ENCODE measurements at regions not wholly inside any gene's neighbourhood (a gene's known extent, or its start where the extent isn't known, plus 50 kb on each side); places are given as distances from the start of the nearest gene placed in this dataset.
"Not testable (repeated sequence)": the region's sequence is repeated elsewhere in the genome, so short reads cannot be mapped to it uniquely, and the experiment has no call there.

DNA sequence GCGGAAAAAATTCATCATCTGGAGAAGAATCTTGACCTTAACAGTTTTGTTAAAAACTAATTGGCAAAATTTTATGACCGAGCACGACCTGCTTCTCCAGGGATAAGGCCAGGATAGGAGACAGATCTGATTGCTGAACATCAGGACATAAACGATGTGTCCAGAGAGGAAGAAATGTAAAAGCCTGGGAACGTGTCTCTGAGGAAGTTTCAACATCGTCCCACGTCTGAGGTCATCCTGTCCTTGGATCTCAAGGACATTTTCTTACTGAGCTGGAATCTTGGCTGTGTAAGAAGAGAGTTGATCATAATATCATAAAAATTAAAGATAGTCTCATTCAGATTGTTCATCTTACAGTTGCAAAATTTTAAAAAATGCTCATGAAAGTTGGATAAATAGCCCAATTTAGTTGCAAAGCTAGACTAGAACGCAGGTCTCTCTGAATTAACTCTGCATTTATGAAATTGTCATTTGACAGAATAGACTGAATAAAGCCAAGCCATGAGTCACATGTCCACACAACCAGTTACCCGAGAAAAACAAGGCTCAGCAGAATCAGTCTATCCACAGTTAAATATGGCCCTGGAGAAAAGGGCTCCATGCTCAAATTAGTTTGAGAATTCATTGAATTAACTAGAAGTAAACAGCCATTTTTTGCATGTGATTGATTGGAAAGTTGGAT lies 120.0 kb upstream of the EGFR start:
- DNase-seq (ENCODE audit: low spot score) = no peak

DNA sequence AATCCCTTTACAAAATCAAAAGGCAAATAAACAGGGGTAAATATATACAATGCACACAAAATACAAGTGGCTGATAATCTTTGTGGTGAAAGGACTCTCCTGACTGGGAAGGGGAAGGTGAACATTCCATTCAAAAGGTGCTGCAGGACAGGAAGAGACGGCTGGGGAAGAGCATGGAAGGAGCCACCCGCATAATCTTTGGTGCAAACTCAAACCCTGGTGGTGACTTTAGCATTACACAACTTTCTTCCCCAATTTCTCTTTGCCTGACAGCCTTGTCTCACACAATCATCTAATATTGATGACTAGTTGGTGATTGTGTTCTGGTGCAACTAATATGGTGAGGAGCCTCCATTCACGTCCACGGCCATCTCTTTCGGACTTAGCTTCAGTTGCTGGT lies 117.0 kb upstream of the EGFR start:
- no peak for DNase-seq (ENCODE audit: low spot score)

DNA sequence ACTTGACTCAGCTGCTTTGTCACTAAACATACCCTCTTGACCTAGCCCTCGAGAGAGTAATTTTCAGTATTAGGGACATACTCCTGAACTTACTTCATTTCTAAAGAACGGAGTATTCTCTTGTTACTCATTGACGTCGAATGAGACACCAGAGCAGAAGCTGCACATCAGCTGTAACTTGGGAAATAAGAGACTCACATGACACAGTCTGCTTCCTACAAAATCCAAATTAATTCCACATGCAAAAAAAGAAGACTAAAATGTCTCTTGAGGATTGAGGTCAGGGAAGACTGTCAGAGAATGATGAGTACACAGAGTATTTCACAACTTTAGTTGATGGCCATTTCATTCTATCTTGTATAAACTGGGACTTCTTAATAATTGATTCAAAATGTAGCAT lies 114.7 kb upstream of the EGFR start:
- no peak for DNase-seq (ENCODE audit: low spot score)

DNA sequence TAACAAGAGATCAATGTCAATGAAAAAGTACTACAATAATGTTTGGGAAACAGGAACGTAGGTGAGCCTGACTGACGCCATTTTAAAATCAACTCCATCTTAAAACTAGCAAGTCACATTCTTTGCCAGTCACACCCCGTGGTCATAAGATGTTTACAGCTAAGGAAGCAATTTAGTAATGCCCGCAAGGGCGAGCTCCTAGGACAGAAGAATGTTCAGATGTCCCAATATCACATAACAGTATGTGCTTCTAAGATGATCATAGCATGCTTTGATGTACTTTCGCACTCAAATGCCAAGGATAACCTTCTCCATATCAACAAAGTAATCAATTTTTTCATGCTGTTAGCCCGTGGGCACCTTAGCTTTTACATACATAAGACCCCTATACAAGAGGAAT lies 113.8 kb upstream of the EGFR start:
- no peak for DNase-seq (ENCODE audit: low spot score)

DNA sequence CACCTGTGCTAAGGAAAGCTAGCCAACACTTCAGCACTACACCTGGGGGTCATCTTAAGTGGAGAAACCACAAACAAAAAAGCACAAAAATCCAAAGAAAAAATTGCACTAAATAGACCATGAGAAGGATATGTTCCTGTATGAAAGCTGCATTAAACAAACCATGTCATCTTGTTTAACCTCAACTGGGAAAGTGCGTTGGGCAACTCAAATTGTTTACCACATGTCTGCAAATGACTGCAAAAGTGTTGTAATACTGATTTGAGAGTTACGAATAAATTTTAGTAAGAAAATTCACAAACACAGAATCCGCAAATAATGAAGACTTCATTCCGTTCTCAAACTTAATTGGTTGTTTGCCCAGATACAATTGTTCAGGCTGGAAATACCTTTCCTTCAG lies 111.9 kb upstream of the EGFR start:
- DNase-seq (ENCODE audit: low spot score) = no peak

DNA sequence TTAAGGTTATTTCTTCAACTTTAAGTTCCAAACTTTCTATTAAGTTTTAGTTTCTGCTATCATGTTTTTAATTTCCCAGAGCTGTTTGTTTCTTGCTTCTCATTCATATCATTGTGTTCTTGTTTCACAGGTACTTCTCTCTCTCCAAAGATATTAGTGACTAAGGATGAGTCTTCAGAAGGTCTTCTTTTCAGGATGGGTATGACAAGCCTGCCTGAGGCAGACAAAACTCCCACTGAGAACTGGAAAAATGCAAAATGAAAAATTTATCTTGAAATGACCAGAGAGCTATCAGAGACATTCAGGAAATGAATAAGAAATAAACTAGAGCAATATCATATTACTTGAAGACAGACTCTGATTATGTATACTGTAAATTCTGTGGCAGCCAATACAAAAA lies 110.8 kb upstream of the EGFR start:
- no peak for DNase-seq (ENCODE audit: low spot score)

DNA sequence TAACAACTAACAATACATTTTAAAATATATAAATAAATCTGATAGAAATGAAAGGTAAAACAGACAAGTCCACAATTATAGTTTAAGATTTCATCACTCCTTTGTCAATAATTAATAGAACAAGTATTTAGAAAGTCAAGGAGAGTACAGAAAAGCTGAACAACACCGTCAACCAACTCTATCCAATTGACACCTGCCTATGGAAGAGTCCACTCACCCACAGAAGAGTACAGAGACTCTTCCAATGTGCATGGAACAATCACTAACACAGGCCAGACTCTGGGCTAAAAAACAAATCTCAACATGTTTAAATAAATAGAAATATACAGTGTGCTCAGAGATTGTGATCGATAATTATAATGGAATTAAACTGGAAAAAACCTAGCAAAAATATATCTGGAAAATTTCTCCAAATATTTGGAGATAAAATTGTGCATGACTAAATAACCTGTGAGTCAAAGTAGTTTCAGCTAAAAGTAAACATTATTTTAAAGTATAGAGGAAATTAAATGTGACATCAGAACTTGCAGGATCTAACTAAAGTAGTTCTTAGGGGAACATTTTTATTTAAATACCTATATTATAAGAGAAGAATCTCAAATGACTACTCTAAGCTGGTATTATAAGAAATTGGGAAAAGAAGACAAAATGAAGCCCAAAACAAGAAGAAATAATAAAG lies 109.9 kb upstream of the EGFR start:
- DNase-seq (ENCODE audit: low spot score) = no peak

DNA sequence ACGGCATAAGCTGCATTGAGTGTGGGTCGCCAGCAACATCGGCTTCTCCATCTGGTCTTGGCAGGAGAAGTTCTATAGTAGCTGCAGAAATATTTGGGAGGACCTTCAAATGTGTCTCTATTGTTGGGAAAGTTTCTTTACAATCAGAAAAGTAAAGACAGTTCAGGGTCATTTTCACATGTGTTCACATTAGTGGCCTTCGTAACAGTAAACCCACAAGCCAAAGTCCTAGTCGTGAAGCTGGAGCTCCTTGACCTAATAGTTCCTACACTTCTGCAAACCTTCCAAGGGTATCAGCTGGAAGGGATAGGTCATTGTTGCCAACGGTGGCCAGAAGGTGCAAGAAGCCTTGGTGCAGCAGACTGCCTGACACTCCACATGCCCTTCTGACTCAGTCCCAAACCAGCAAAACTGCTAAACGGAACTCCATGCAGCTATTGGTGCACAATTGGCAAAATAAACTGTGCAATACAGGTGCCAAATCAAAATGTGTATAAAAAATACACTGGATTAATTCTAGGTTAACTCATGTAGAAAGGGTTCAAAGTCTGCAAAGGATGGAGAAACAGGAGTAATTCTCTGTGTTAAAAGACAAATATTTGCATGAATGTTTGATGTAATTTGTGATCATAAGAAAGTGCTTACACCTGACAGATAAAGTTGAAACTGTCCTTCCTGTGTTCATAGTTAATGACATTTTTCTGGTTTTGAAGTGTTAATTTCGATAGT lies 102.8 kb upstream of the EGFR start:
- DNase-seq (ENCODE audit: low spot score) = no peak

DNA sequence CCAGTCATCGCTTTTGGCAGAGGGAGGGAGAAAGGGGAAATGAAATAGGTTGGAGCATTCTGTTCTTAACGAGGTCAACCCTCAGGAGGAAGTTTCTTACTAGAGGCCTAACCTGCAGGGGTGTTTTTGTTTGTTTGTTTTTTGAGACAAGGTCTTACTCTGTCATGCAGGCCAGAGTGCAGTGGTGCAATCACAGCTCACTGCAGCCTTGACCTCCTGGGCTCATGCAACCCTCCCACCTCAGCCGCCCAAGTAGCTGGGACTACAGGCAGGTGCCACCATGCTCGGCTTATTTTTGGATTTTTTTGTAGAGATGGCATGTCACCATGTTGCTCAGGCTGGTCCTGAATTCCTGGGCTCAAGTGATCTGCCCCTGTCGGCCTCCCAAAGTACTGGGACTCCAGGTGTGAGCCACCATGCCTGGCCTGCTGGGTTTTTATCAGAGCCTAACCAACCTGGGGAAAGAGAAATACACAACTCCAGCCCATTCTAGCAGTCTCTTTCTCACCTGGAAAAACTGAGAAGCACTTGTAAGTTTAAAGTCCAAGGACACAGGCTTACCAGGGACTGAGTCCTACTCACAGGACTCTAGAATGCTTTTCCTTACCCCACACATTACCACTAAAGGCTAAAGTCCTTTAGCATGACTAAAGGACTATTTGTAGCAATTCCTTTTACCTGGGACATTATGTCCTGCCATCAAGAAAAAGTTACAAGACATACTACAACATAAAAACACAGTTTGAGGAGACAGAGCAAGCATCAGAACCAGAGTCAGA lies 101.0 kb upstream of the EGFR start:
- DNase-seq (ENCODE audit: low spot score) = no peak

DNA sequence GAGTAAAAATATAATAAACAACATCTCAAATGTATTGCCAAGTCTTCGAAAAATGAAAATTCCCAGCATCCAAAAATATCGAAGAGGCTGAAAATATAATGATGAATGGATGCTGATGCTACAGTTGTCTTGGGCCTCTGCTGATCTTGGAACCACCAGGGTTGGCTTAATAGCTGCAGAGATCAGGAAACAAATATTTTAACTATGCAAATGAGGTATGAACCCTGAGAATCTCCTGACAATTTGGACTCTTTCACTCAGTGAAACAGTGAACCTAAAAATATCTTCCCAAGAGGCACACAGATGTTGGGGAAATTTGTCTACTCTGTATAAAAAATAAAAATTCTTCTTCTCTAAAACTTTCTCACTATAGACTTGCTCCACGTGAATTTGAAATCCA lies 97.7 kb upstream of the EGFR start:
- DNase-seq (ENCODE audit: low spot score) = no peak

DNA sequence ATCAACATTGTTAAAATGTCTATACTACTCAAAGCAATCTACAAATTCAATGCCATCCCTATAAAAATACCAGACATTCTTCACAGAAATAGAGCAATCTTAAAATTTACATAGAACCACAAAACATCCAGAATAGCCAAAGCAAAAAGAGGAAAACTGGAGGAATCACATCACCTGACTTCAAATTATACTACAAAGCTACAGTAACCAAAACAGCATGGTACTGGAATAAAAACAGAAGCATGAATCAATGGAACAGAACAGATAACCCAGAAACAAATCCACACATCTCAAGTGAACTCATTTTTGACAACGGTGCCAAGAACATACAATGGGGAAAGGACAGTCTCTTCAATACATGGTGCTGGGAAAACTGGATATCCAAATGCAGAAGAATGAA lies 87.3 kb upstream of the EGFR start:
- no peak for DNase-seq (ENCODE audit: low spot score)

DNA sequence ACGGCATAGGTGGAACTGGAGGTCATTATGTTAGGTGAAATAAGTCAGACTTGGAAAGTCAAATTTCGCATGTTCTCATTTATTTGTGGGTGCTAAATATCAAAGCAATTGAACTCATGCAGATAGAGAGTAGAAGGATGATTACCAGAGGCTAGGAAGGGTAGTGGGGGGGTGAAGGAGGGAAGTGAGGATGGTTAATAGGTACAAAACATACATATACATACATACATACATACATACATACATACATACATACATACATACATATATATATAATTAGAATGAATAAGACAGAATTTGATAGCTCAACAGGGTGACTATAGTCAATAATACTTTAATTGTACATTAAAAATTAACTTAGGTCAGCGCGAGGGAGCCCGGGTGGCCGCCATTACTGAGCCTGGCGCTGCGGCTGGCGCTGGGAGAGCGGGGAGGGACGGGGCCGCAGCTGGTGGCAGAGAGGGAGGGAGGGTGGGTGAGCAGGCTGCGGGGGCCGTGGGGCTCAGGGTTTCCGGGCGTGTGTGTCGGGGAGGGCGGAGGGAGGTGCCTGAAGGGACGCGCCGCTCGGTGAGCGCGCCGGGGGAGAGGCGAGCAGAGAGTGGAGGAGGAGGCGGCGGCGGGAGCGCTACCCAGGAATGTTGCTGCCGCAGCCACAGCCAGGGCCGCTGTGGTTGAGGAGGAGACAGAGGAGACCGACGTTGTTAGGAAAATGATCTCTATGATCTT lies 85.8 kb upstream of the EGFR start:
- DNase-seq (ENCODE audit: low spot score) = peak; percentile 65

DNA sequence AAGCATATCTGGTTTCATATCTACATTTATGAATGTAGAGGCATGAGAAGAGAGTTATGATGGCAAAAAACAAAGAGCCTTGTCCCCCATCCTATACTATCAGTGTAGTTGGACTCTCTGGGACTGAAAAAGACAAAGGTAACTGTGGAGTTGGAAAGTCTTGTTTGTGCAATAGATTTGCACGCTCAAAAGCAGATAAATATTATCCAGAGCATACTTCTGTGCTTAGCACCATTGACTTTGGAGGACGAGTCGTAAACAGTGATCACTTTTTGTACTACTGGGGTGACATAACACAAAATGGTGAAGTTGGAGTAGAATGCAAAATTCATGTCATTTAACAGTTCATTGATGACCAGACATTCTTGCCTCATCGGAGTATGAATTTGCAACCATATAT lies 85.2 kb upstream of the EGFR start:
- no peak for DNase-seq (ENCODE audit: low spot score)

DNA sequence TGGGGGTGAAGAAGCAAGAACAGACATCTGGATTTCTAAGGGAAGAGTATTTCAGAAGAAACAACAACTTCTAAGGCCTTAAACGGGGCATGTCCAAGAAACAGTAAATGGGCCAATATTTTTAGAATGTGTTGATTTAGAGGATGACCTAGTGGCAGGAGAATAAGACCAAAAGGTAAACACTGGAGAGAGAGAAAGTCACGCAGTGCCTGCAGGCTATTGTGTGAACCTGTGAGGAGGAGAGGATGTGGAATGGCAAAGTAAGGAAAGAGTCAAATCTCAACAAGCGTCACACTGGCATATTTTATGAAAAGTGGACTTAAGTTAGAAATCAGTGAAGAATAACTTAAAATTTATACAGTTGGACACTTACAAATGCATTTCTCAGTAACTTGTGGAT lies 78.1 kb upstream of the EGFR start:
- no peak for DNase-seq (ENCODE audit: low spot score)

DNA sequence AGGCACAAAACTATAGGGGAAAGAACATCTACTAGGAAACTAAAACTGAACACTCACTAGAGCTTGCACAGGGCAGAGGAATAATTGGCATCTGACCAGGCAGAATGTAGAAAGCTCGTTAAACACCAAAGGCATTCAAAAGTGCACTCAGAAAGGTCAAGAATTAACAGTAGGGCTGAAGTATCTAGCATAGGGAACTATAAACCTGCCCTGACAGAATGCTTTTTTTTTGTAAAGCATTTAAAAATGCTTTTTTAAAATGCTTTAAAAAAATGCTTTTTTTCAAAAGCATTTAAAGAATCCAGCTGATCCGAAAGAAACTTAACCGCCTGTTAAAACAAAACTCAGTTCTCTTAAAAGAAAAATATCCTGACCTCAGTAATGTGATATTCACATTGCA lies 74.6 kb upstream of the EGFR start:
- DNase-seq (ENCODE audit: low spot score) = no peak

DNA sequence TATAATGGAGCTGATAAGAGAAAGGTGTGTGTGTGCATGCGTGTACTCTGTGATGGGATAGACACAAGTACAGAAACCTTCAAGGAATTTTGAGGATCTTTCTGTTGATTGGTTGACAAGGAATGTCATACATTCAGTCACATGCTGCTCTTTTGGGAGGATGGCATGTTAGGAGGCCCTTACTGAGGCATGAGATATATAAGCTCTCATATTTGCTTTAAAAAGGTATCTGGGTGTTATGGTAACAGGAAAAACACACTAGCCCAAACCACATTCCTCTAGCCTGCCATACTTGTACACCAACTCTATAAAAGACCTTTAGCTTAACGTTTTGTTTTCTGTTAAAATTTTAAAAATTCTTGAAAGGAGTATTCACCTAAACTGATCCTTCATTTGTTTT lies 72.5 kb upstream of the EGFR start:
- no peak for DNase-seq (ENCODE audit: low spot score)

DNA sequence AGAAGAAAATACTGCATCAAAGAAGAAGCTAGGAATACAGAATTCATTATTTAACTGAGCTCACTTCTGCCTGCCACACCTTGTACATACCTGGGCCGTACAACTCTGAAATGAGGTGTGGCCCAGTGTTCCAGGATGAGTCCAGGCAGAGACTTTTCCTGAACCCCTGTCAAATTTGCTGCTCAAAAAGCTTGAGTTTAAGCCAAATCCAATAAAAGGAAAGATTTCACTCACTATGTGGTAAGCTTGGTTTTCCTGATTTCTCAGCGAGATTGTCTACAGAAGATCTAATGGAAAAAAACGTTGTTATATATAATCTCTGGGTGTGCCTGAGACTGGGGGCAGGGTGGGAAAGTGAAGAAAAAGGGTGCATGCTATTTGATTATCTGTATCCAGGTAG lies 72.1 kb upstream of the EGFR start:
- no peak for DNase-seq (ENCODE audit: low spot score)

DNA sequence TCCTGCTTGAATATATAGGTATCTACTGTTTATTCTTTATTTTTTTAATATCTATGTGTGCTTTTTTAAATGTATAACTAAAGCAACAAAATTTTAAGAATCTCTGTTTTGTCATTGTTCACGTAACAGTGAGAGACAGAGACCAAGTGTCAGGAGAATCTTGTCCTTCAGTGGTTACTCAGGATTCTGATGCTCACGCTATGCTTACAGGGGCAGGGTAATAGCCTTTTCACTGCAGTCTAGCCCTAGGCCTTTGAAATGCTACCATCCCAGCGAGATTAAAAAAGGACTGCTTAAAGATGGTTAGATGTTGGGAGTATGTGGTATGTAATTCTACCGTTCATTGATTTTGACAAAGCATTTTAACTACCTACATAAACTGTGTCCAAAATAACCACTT lies 71.6 kb upstream of the EGFR start:
- DNase-seq (ENCODE audit: low spot score) = no peak

DNA sequence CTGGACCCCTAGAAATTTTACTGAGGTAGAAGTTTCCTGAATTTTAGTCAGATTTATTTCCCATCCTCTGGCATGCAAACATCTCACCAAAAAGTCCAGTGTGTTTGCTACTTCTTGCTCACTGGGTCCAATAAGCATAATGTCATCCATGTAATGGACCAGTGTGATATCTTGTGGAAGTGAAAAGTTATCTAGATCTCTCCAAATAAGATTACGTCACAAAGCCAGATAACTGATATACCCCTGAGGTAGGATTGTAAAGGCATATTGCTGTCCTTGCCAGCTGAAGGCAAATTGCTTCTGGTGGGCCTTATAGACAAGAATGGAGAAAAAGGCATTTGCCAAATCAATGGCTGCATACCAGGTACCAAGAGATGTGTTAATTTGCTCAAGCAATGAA lies 69.3 kb upstream of the EGFR start:
- not testable (repeated sequence) for DNase-seq (ENCODE audit: low spot score)

DNA sequence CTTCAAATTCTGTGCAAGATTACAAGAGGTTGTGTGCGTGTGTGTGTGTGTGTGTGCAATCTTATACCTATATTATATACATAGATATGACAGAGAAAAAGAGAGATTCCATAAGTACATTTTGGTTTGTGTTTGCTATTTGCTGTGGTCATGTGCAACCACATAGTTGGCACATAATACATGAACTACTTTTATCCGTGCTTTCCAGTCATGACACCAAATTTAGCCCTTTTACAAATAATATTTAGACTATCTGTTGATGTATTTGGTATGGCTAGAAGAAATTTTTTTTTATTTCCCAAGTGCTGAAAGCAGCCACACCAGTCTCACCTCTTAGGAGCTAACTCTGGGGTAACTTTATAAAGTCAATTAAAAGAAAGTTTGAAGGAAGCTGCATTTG lies 63.5 kb upstream of the EGFR start:
- DNase-seq (ENCODE audit: low spot score) = no peak

DNA sequence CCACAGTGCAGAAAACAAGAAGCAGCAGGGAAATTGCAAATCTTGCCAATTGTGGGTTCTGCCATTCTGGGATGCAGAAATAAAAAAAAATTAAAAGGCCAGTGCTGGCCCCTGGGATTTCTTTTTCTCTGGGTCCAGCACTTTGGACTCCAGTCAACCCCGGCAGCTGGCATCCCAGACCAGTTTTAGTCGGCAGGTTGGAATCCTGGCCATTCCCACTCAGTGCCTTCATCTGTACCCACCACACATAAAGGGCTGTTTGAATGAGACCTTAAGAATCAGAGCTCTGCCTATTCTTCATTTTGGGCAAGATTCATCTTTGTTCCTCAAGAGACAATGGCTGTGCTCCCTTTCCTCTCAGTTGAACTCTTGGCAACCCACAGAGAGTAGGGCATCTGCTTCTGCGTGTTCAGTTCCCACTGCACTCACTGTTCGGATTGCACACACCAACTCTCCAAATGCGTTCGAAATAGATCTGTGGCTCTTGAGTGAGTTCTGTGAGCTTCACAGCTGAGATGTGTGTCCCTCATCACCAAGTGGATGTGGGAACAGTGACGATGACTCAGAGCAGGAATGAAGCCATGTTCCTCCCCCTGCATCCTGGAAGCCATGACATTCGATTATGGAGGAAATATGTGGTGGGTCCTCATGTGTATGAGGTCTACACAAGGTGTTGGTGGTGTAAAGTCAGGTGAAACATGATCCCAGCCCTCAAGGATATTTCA lies 63.0 kb upstream of the EGFR start:
- DNase-seq (ENCODE audit: low spot score) = no peak

All from D341Med (cell line).